Natural killer cell (primary cell): ENCODE measurements at regions not wholly inside any gene's neighbourhood (a gene's known extent, or its start where the extent isn't known, plus 50 kb on each side); places are given as distances from the start of the nearest gene placed in this dataset.

ENCODE experiments used
- ATAC-seq, 3 donors: fragments of 150-1000 bp in 2 of 3; fragments of 200-7000 bp in 1 of 3; cut with Tn5 transposase; 1 replicate in 1 of 3; 2 replicates in 2 of 3; pipeline ENCODE4 v1.10.0; 2021; ENCODE audit warnings: mild to moderate bottlenecking in 2 of 3, moderate library complexity in 2 of 3
- DNase-seq, 2 donors: peaks; one replicate each; pipeline versions ENCODE4 v3.0.0 to v3.0.0-alpha.2; 2013 to 2021; ENCODE audit warnings: mixed read lengths in 1 of 2
- H3K27ac ChIP-seq: one replicate; pipeline ENCODE4 v1.5.1; 2013; ENCODE audit warnings: mild to moderate bottlenecking, low read length
- H3K27me3 ChIP-seq: one replicate; pipeline ENCODE4 v1.6.1; 2013; ENCODE audit warnings: low read length; ENCODE audit not compliant: control insufficient read depth, insufficient read depth
- H3K36me3 ChIP-seq: one replicate; pipeline ENCODE4 v1.6.1; 2013; ENCODE audit warnings: low read length; ENCODE audit not compliant: control insufficient read depth, insufficient read depth
- H3K4me1 ChIP-seq: one replicate; pipeline ENCODE4 v1.6.1; 2013; ENCODE audit warnings: low read length; ENCODE audit not compliant: control insufficient read depth, insufficient read depth
- H3K4me3 ChIP-seq: one replicate; pipeline ENCODE4 v1.5.1; 2013; ENCODE audit warnings: low read length
- H3K9me3 ChIP-seq: one replicate; pipeline ENCODE4 v1.6.1; 2013; ENCODE audit warnings: low read length; ENCODE audit not compliant: control insufficient read depth, insufficient read depth
- H3K27ac Mint-ChIP-seq, 2 donors: one replicate each; pipeline ENCODE4 v1.8.0; 2022; ENCODE audit warnings: mild to moderate bottlenecking in 2 of 2, mixed read lengths in 2 of 2, moderate library complexity in 1 of 2
- H3K27me3 Mint-ChIP-seq, 2 donors: one replicate each; pipeline ENCODE4 v1.8.0; 2022; ENCODE audit warnings: low read depth in 2 of 2, mixed read lengths in 2 of 2
- H3K36me3 Mint-ChIP-seq: one replicate; pipeline ENCODE4 v1.8.0; 2022; ENCODE audit warnings: mixed read lengths
- H3K4me1 Mint-ChIP-seq, 2 donors: one replicate each; pipeline ENCODE4 v1.8.0; 2022; ENCODE audit warnings: mixed read lengths in 2 of 2
- H3K4me3 Mint-ChIP-seq: one replicate; pipeline ENCODE4 v1.8.0; 2022; ENCODE audit warnings: mild to moderate bottlenecking, moderate library complexity, mixed read lengths
- H3K9me3 Mint-ChIP-seq, 2 donors: one replicate each; pipeline ENCODE4 v1.8.0; 2022; ENCODE audit warnings: mixed read lengths in 2 of 2
- CTCF ChIP-seq: fragments of 200-600 bp; IDR thresholded peaks from one replicate; pipeline ENCODE4 v1.8.0; 2022; ENCODE audit warnings: antibody characterized with exemption
- WGBS: methylation state at CpG from one replicate; pipeline ENCODE4 v1.1.7; 2013; ENCODE audit warnings: missing lambda C conversion rate; ENCODE audit not compliant: insufficient coverage; 5-methylcytosine and 5-hydroxymethylcytosine counted together
- intact Hi-C: fragments of 100-400 bp; cut with micrococcal nuclease; formaldehyde crosslinking; loops from one replicate; pipeline ENCODE4 v1.14.2; 2022

- no peak for TF ChIP-seq CTCF
- H3K4me1 Mint-ChIP-seq = no peaks in the 10 kb centered on the region
- H3K9me3 Mint-ChIP-seq = no peaks in the 10 kb centered on the region
- WGBS = 76% methylated on average over 7 of the region's 7 CpGs
- Histone ChIP-seq H3K36me3 (no peaks in the 10 kb centered on the region), H3K27me3 (no peaks in the 10 kb centered on the region), H3K9me3 (no peaks in the 10 kb centered on the region), H3K4me1 (no peaks in the 10 kb centered on the region), H3K4me3 (no peak overlapping the region), H3K27ac (peak overlapping the region; percentile 38)
- no peak for DNase-seq
- H3K27me3 Mint-ChIP-seq = peaks cover 3 to 9% of the 10 kb centered on the region in 2 donors
- H3K36me3 Mint-ChIP-seq = no peaks in the 10 kb centered on the region
- no peak for ATAC-seq
- no peak overlapping the region for H3K27ac Mint-ChIP-seq
- H3K4me3 Mint-ChIP-seq = no peak overlapping the region
- intact Hi-C loops = no loop called here
Measured at GRCh38 chr12:92995258-92995903, 66.3 kb upstream of the EEA1 start.

- Mint-ChIP-seq H3K4me3 (no peak overlapping the region), H3K27me3 (peaks cover 0 to 8% of the 10 kb centered on the region in 2 donors), H3K36me3 (no peaks in the 10 kb centered on the region), H3K4me1 (no peaks in the 10 kb centered on the region), H3K27ac (no peak overlapping the region), H3K9me3 (no peaks in the 10 kb centered on the region)
- WGBS = 83% methylated on average over 4 of the region's 5 CpGs
- ATAC-seq = no peak
- Histone ChIP-seq H3K36me3 (no peaks in the 10 kb centered on the region), H3K9me3 (no peaks in the 10 kb centered on the region), H3K4me3 (no peak overlapping the region), H3K27ac (no peak overlapping the region), H3K27me3 (no peaks in the 10 kb centered on the region), H3K4me1 (no peaks in the 10 kb centered on the region)
- intact Hi-C loops = no loop called here
- no peak for TF ChIP-seq CTCF
- no peak for DNase-seq
Measured at GRCh38 chr12:93000026-93000425, 70.9 kb upstream of the EEA1 start.

GRCh38 chr12:93001407-93001806 lies 72.3 kb upstream of the EEA1 start:
- TF ChIP-seq CTCF = no peak
- H3K27ac Mint-ChIP-seq = no peak overlapping the region
- no peaks in the 10 kb centered on the region for H3K4me1 Mint-ChIP-seq
- intact Hi-C loops = no loop called here
- ATAC-seq (no peak), DNase-seq (no peak)
- H3K9me3 ChIP-seq = no peaks in the 10 kb centered on the region
- WGBS = 92% methylated on average over 3 of the region's 3 CpGs
- H3K27me3 ChIP-seq = no peaks in the 10 kb centered on the region
- H3K27me3 Mint-ChIP-seq = no peaks in the 10 kb centered on the region
- H3K9me3 Mint-ChIP-seq = no peaks in the 10 kb centered on the region
- no peak overlapping the region for H3K4me3 ChIP-seq
- no peaks in the 10 kb centered on the region for H3K36me3 ChIP-seq
- H3K36me3 Mint-ChIP-seq = no peaks in the 10 kb centered on the region
- no peaks in the 10 kb centered on the region for H3K4me1 ChIP-seq
- no peak overlapping the region for H3K27ac ChIP-seq
- no peak overlapping the region for H3K4me3 Mint-ChIP-seq
